ENCODE measurements at regions not wholly inside any gene's neighbourhood (a gene's known extent, or its start where the extent isn't known, plus 50 kb on each side); places are given as distances from the start of the nearest gene placed in this dataset.

DNA sequence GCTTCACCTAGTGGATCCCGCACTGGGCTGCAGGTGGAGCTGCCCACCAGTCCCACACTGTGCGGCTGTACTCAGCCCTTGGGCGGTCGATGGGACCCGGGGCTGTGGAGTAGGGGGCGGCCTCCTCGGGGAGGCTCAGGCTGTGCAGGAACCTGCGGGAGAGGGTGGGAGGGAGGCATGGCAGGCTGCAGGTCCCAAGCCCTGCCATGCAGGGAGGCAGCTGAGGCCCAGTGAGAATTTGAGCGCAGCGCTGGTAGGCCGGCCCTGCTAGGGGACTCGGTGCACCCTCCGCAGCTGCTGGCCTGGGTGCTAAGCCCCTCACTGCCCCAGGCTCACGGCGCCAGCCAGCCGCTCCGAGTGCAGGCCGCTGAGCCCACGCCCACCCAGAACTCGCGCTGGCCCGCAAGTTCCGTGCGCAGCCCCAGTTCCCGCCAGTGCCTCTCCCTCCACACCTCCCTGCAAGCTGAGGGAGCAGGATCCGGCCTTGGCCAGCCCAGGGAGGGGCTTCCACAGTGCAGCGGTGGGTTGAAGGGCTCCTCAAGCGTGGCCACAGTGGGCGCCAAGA is 1407.6 kb downstream of the EPHA7 start:
- ChIA-PET CTCF (ENCODE audit: partially characterized antibody) (interaction anchor here (0.6 kb wide), 1 partner anchor 386 kb away, joined by 5 read pairs; no protein-coding TSS in a partner anchor), POLR2A (ENCODE audit: partially characterized antibody) (no interaction called here)
- no peak for DNase-seq (ENCODE audit: low read depth in 1 of 2, low spot score in 2 of 2)
- WGBS, 2 experiments (ENCODE audit: extremely low coverage in 1 of 2, insufficient coverage in 1 of 2, insufficient read length in 1 of 2, insufficient replicate concordance in 2 of 2, low coverage in 1 of 2, low lambda C conversion rate in 2 of 2, missing lambda C conversion rate in 1 of 2) = 99% methylated on average over 12 of the region's 29 CpGs; no CpG with 5 or more reads in 1 of the 2 experiments
- Histone ChIP-seq H3K23me2 (ENCODE audit: low read depth, low read length) (no peaks in the 10 kb centered on the region), H2BK12ac (ENCODE audit: low read depth, low read length) (no peak overlapping the region), H4K5ac (ENCODE audit: insufficient read length, low read depth, low read length) (no peak overlapping the region), H2BK15ac (ENCODE audit: low read length) (no peak overlapping the region), H3K9me3 (ENCODE audit: insufficient read depth in 2 of 2, low read depth in 1 of 2, low read length in 1 of 2) (peaks cover 0 to 8% of the 10 kb centered on the region in 2 experiments; a peak in 1 of 4 replicates), H3K23ac (ENCODE audit: insufficient read length) (no peak overlapping the region), H3K56ac (replicated peaks; ENCODE audit: insufficient read length, low read depth, low read length) (no peak overlapping the region), H3K79me1 (ENCODE audit: low read depth, low read length) (no peaks in the 10 kb centered on the region), H3K18ac (ENCODE audit: extremely low read depth, low read length) (no peak overlapping the region), H2BK120ac (replicated peaks; ENCODE audit: low read depth, low read length) (no peak overlapping the region), H3K36me3 (ENCODE audit: control insufficient read depth in 2 of 4, insufficient read depth in 4 of 4, low read length in 3 of 4) (no peaks in the 10 kb centered on the region), H2BK20ac (ENCODE audit: low read length) (no peak overlapping the region), H4K20me1 (replicated peaks in 1 of 2; ENCODE audit: control insufficient read depth in 1 of 2, insufficient read depth in 2 of 2, low read length in 2 of 2) (no peaks in the 10 kb centered on the region), H3K4me1 (replicated peaks in 1 of 4; ENCODE audit: control insufficient read depth in 3 of 4, insufficient read depth in 4 of 4, low read length in 3 of 4) (no peaks in the 10 kb centered on the region), H3K27ac (ENCODE audit: low read depth, low read length) (no peak overlapping the region), H3K4ac (replicated peaks; ENCODE audit: insufficient read length, low read depth, low read length) (no peak overlapping the region), H2AFZ (ENCODE audit: low read length) (no peak overlapping the region), H3K14ac (ENCODE audit: insufficient read length) (no peak overlapping the region), H4K8ac (ENCODE audit: extremely low read depth, insufficient read depth, low read length) (no peak overlapping the region), H4K91ac (replicated peaks; ENCODE audit: insufficient read length, low read length) (no peak overlapping the region), H3K27me3 (replicated peaks in 1 of 4; ENCODE audit: control insufficient read depth in 3 of 4, extremely low read depth in 1 of 4, insufficient read depth in 3 of 4, low read length in 3 of 4) (no peaks in the 10 kb centered on the region; a peak in 1 of 7 replicates), H3K4me3 (ENCODE audit: extremely low read depth in 1 of 4, insufficient read depth in 2 of 4, low read depth in 3 of 4, low read length in 4 of 4) (no peak overlapping the region), H3K79me2 (ENCODE audit: control insufficient read depth in 1 of 2, insufficient read depth in 2 of 2, low read length in 2 of 2) (no peaks in the 10 kb centered on the region), H3K9ac (replicated peaks in 1 of 4; ENCODE audit: extremely low read depth in 1 of 4, low read depth in 3 of 4, low read length in 3 of 4) (no peak overlapping the region), H2BK5ac (ENCODE audit: low read depth, low read length) (no peak overlapping the region), H2AK5ac (ENCODE audit: low read depth, low read length) (no peak overlapping the region), H3K4me2 (ENCODE audit: insufficient read depth in 1 of 2, low read depth in 2 of 2, low read length in 2 of 2) (no peak overlapping the region)
- FAIRE-seq = no peak
- no peak for TF ChIP-seq NRF1 (IDR thresholded peaks at IDR 0.05; ENCODE audit: low read depth, low read length)
- TF ChIP-seq, protein P1, sequence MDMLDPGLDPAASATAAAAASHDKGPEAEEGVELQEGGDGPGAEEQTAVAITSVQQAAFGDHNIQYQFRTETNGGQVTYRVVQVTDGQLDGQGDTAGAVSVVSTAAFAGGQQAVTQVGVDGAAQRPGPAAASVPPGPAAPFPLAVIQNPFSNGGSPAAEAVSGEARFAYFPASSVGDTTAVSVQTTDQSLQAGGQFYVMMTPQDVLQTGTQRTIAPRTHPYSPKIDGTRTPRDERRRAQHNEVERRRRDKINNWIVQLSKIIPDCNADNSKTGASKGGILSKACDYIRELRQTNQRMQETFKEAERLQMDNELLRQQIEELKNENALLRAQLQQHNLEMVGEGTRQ (IDR thresholded peaks at IDR 0.05; ENCODE audit: low read length) = no peak
- TF ChIP-seq RNF2 (IDR thresholded peaks at IDR 0.05; ENCODE audit: borderline replicate concordance, low read depth, low read length, missing control alignments, poor library complexity, severe bottlenecking) = no peak
- TF ChIP-seq CHD1 (IDR thresholded peaks at IDR 0.05; ENCODE audit: low read depth, low read length) = no peak
- TF ChIP-seq, protein P2, sequence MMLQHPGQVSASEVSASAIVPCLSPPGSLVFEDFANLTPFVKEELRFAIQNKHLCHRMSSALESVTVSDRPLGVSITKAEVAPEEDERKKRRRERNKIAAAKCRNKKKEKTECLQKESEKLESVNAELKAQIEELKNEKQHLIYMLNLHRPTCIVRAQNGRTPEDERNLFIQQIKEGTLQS (IDR thresholded peaks at IDR 0.05; ENCODE audit: insufficient read depth, low read depth, low read length) = no peak
- TF ChIP-seq RAD21 (IDR thresholded peaks at IDR 0.05 in 1 of 2, conservative IDR thresholded peaks at IDR 0.05 in 1 of 2; ENCODE audit: low read depth in 2 of 2, low read length in 2 of 2) = no peak
- TF ChIP-seq NANOG (IDR thresholded peaks at IDR 0.05; ENCODE audit: insufficient read depth, low read depth, low read length, poor library complexity, severe bottlenecking) = no peak
- no peak for TF ChIP-seq JUN (IDR thresholded peaks at IDR 0.05; ENCODE audit: low read depth, low read length)
- no peak for TF ChIP-seq SUZ12 (IDR thresholded peaks at IDR 0.05; ENCODE audit: low read length)
- TF ChIP-seq MAFK (IDR thresholded peaks at IDR 0.05; ENCODE audit: low read depth, low read length) = no peak
- TF ChIP-seq SP4 (IDR thresholded peaks at IDR 0.05; ENCODE audit: low read length) = no peak

Data from H1 (cell line).